8988T (cell line): ENCODE measurements at regions not wholly inside any gene's neighbourhood (a gene's known extent, or its start where the extent isn't known, plus 50 kb on each side); places are given as distances from the start of the nearest gene placed in this dataset.

ENCODE experiments used
- DNase-seq: peaks from one replicate; pipeline ENCODE4 v3.0.0; 2011

- DNase-seq: no peak
Observed at GRCh38 chr10:108130575-108130974, 966.1 kb upstream of the SORCS1 start.

GRCh38 chr10:108112218-108112617, 947.7 kb upstream of the SORCS1 start:
- no peak for DNase-seq

- no peak for DNase-seq
Observed at GRCh38 chr10:108104551-108105156, 940.1 kb upstream of the SORCS1 start.

GRCh38 chr10:108097258-108097657, 932.8 kb upstream of the SORCS1 start:
- DNase-seq: no peak

GRCh38 chr10:108095932-108096925, 931.7 kb upstream of the SORCS1 start:
- no peak for DNase-seq

GRCh38 chr10:108090476-108091215, 926.1 kb upstream of the SORCS1 start:
- no peak for DNase-seq

- no peak for DNase-seq
Observed at GRCh38 chr10:108086502-108086901, 922.0 kb upstream of the SORCS1 start.

- no peak for DNase-seq
Observed at GRCh38 chr10:108082596-108082995, 918.1 kb upstream of the SORCS1 start.

GRCh38 chr10:108078263-108078662, 913.8 kb upstream of the SORCS1 start:
- no peak for DNase-seq

GRCh38 chr10:108072466-108072865, 908.0 kb upstream of the SORCS1 start:
- no peak for DNase-seq

GRCh38 chr10:108070789-108071188, 906.3 kb upstream of the SORCS1 start:
- no peak for DNase-seq

- DNase-seq: no peak
Observed at GRCh38 chr10:108069096-108069495, 904.6 kb upstream of the SORCS1 start.

GRCh38 chr10:108064746-108065260, 900.3 kb upstream of the SORCS1 start:
- no peak for DNase-seq

GRCh38 chr10:108060246-108060645, 895.7 kb upstream of the SORCS1 start:
- no peak for DNase-seq

GRCh38 chr10:108055506-108055905, 891.0 kb upstream of the SORCS1 start:
- DNase-seq: no peak

- DNase-seq: no peak
Observed at GRCh38 chr10:108052981-108053380, 888.5 kb upstream of the SORCS1 start.

- no peak for DNase-seq
Observed at GRCh38 chr10:108051218-108051617, 886.7 kb upstream of the SORCS1 start.

- no peak for DNase-seq
Observed at GRCh38 chr10:108050626-108051025, 886.1 kb upstream of the SORCS1 start.

GRCh38 chr10:108049668-108050067, 885.2 kb upstream of the SORCS1 start:
- no peak for DNase-seq

- DNase-seq: no peak
Observed at GRCh38 chr10:108048898-108049297, 884.4 kb upstream of the SORCS1 start.

GRCh38 chr10:108039821-108040584, 875.5 kb upstream of the SORCS1 start:
- no peak for DNase-seq

GRCh38 chr10:108037061-108037460, 872.6 kb upstream of the SORCS1 start:
- no peak for DNase-seq
